SK-N-SH (cell line): ENCODE measurements at regions not wholly inside any gene's neighbourhood (a gene's known extent, or its start where the extent isn't known, plus 50 kb on each side); places are given as distances from the start of the nearest gene placed in this dataset.

Experiments used
- CTCF ChIP-seq: fragments of 200-600 bp; sonication (generic); IDR thresholded peaks from 2 replicates; pipeline ENCODE4 v1.6.1; 2017; ENCODE audit warnings: antibody characterized with exemption, mild to moderate bottlenecking, moderate library complexity
- EP300 ChIP-seq, 2 experiments: IDR thresholded peaks; 2 replicates each; pipeline versions ENCODE4 v1.4.0 to v1.6.1; 2012; ENCODE audit warnings: borderline replicate concordance in 1 of 2, low read depth in 1 of 2, low read length in 1 of 2
- RCOR1 ChIP-seq: fragments of 150-350 bp; IDR thresholded peaks from 2 replicates; pipeline ENCODE4 v1.6.1; 2017; ENCODE audit warnings: antibody characterized with exemption, low read length
- SIN3A ChIP-seq: IDR thresholded peaks from 2 replicates; pipeline ENCODE4 v1.6.1; 2012; ENCODE audit warnings: low read depth, mild to moderate bottlenecking, low read length, moderate library complexity, borderline replicate concordance
- TEAD4 ChIP-seq: IDR thresholded peaks from 2 replicates; pipeline ENCODE4 v1.4.0; 2012; ENCODE audit warnings: mild to moderate bottlenecking, borderline replicate concordance; ENCODE audit not compliant: insufficient read depth
- USF1 ChIP-seq: IDR thresholded peaks from 2 replicates; pipeline ENCODE4 v1.4.0; 2012; ENCODE audit warnings: low read depth, borderline replicate concordance

- TF ChIP-seq EP300 (IDR thresholded peaks at IDR 0.05; ENCODE audit: borderline replicate concordance in 1 of 2, low read depth in 1 of 2, low read length in 1 of 2): no peak
- no peak for TF ChIP-seq TEAD4
- no peak for TF ChIP-seq SIN3A
- no peak for TF ChIP-seq RCOR1
- no peak for TF ChIP-seq CTCF
- TF ChIP-seq USF1: no peak
Measured at GRCh38 chr10:61175316-61175715, 231.3 kb upstream of the RHOBTB1 start.
